ENCODE measurements at regions not wholly inside any gene's neighbourhood (a gene's known extent, or its start where the extent isn't known, plus 50 kb on each side); places are given as distances from the start of the nearest gene placed in this dataset.

GRCh38 chr20:41978875-41979274 lies 360.7 kb upstream of the CHD6 start:
- Histone ChIP-seq H3K27me3 (replicated peaks; ENCODE audit: control insufficient read depth, insufficient read depth, low read length) (0 out of 2 replicates have a peak, but pooled peaks cover 1% of the 10 kb centered on the region), H3K4me1 (no peaks in the 10 kb centered on the region), H3K36me3 (ENCODE audit: control insufficient read depth, insufficient read depth, low read length) (no peaks in the 10 kb centered on the region), H3K4me3 (ENCODE audit: low read depth, low read length) (no peak overlapping the region), H3K9me3 (no peaks in the 10 kb centered on the region)
- no peak overlapping the region for H3K27ac Mint-ChIP-seq (ENCODE audit: unreplicated experiment)
- H3K4me1 Mint-ChIP-seq (ENCODE audit: low read depth, unreplicated experiment): no peaks in the 10 kb centered on the region
- no peaks in the 10 kb centered on the region for H3K36me3 Mint-ChIP-seq (ENCODE audit: insufficient read depth, unreplicated experiment)
- no peak for TF ChIP-seq CTCF (IDR thresholded peaks at IDR 0.05; ENCODE audit: insufficient read depth in 1 of 2, low read depth in 1 of 2, low read length in 1 of 2, severe bottlenecking in 1 of 2, unreplicated experiment in 1 of 2)
- DNase-seq: no peak
- H3K9me3 Mint-ChIP-seq (ENCODE audit: unreplicated experiment): no peaks in the 10 kb centered on the region
- ChIA-PET POLR2A (no interaction called here), CTCF (no interaction called here)
- intact Hi-C loops (cut with micrococcal nuclease; ENCODE audit: unreplicated experiment): no loop called here
- H3K27me3 Mint-ChIP-seq (ENCODE audit: insufficient read depth, unreplicated experiment): peaks cover 5% of the 10 kb centered on the region
- no peak overlapping the region for H3K4me3 Mint-ChIP-seq (ENCODE audit: unreplicated experiment)
- BruUV-seq (replicated peaks): no TSS peak

GRCh38 chr20:41978246-41978790 lies 360.1 kb upstream of the CHD6 start:
- Mint-ChIP-seq H3K4me1 (ENCODE audit: low read depth, unreplicated experiment) (no peaks in the 10 kb centered on the region), H3K36me3 (ENCODE audit: insufficient read depth, unreplicated experiment) (no peaks in the 10 kb centered on the region), H3K4me3 (ENCODE audit: unreplicated experiment) (no peak overlapping the region), H3K9me3 (ENCODE audit: unreplicated experiment) (no peaks in the 10 kb centered on the region), H3K27me3 (ENCODE audit: insufficient read depth, unreplicated experiment) (peaks cover 5% of the 10 kb centered on the region), H3K27ac (ENCODE audit: unreplicated experiment) (no peak overlapping the region)
- BruUV-seq (replicated peaks): no TSS peak
- no peaks in the 10 kb centered on the region for H3K4me1 ChIP-seq
- ChIA-PET POLR2A (no interaction called here), CTCF (no interaction called here)
- no peaks in the 10 kb centered on the region for H3K36me3 ChIP-seq (ENCODE audit: control insufficient read depth, insufficient read depth, low read length)
- intact Hi-C loops (cut with micrococcal nuclease; ENCODE audit: unreplicated experiment): no loop called here
- no peak for TF ChIP-seq CTCF (IDR thresholded peaks at IDR 0.05; ENCODE audit: insufficient read depth in 1 of 2, low read depth in 1 of 2, low read length in 1 of 2, severe bottlenecking in 1 of 2, unreplicated experiment in 1 of 2)
- H3K27me3 ChIP-seq (replicated peaks; ENCODE audit: control insufficient read depth, insufficient read depth, low read length): 0 out of 2 replicates have a peak, but pooled peaks cover 1% of the 10 kb centered on the region
- no peak for DNase-seq
- no peaks in the 10 kb centered on the region for H3K9me3 ChIP-seq
- H3K4me3 ChIP-seq (ENCODE audit: low read depth, low read length): no peak overlapping the region

GRCh38 chr20:41969656-41970055 lies 351.5 kb upstream of the CHD6 start:
- peaks cover 15% of the 10 kb centered on the region for H3K27me3 Mint-ChIP-seq (ENCODE audit: insufficient read depth, unreplicated experiment)
- CTCF ChIA-PET: no interaction called here
- no TSS peak for BruUV-seq (replicated peaks)

More at GRCh38 chr20:41969656-41970055, 351.5 kb upstream of the CHD6 start:
- Histone ChIP-seq H3K36me3 (ENCODE audit: control insufficient read depth, insufficient read depth, low read length) (no peaks in the 10 kb centered on the region), H3K9me3 (peaks cover 7% of the 10 kb centered on the region; the same call in 1 of the 2 replicates), H3K4me1 (peaks cover 3% of the 10 kb centered on the region; the same call in 1 of the 2 replicates), H3K27me3 (replicated peaks; ENCODE audit: control insufficient read depth, insufficient read depth, low read length) (no peaks in the 10 kb centered on the region), H3K4me3 (ENCODE audit: low read depth, low read length) (no peak overlapping the region)
- Mint-ChIP-seq H3K4me3 (ENCODE audit: unreplicated experiment) (no peak overlapping the region), H3K27ac (ENCODE audit: unreplicated experiment) (no peak overlapping the region), H3K4me1 (ENCODE audit: low read depth, unreplicated experiment) (no peaks in the 10 kb centered on the region), H3K9me3 (ENCODE audit: unreplicated experiment) (peaks cover 10% of the 10 kb centered on the region), H3K36me3 (ENCODE audit: insufficient read depth, unreplicated experiment) (no peaks in the 10 kb centered on the region)
- no peak for DNase-seq
- no peak for TF ChIP-seq CTCF (IDR thresholded peaks at IDR 0.05; ENCODE audit: insufficient read depth in 1 of 2, low read depth in 1 of 2, low read length in 1 of 2, severe bottlenecking in 1 of 2, unreplicated experiment in 1 of 2)
- intact Hi-C loops (cut with micrococcal nuclease; ENCODE audit: unreplicated experiment): no loop called here
- POLR2A ChIA-PET: no interaction called here

Measured in Caco-2 (cell line).